ENCODE measurements at regions not wholly inside any gene's neighbourhood (a gene's known extent, or its start where the extent isn't known, plus 50 kb on each side); places are given as distances from the start of the nearest gene placed in this dataset.

- TF ChIP-seq SIX5 (IDR thresholded peaks at IDR 0.05; ENCODE audit: low read depth, low read length), result no peak
These were observed 587.7 kb upstream of the ADGRL4 start (continued) for GRCh38 chr1:79594121-79594698.

Data from H1 (cell line).